Prostate gland (tissue), 2 donors: ENCODE measurements at regions not wholly inside any gene's neighbourhood (a gene's known extent, or its start where the extent isn't known, plus 50 kb on each side); places are given as distances from the start of the nearest gene placed in this dataset.

Experiments used
- DNase-seq: peaks from one replicate; pipeline ENCODE4 v3.0.0-alpha.2; 2019; ENCODE audit warnings: low spot score
- H3K27ac ChIP-seq, 2 donors: fragments of 200-600 bp; sonication (generic); 2 replicates each; pipeline ENCODE4 v1.5.1; 2017 to 2019
- H3K27me3 ChIP-seq: fragments of 200-600 bp; sonication (generic); replicated peaks from 2 replicates; pipeline ENCODE4 v1.5.1; 2019; ENCODE audit not compliant: insufficient read depth
- H3K36me3 ChIP-seq, 2 donors: fragments of 200-600 bp; sonication (generic); 1 replicate in 1 of 2; 2 replicates in 1 of 2; pipeline versions ENCODE4 v1.5.1 to v1.8.1; 2017 to 2019
- H3K4me1 ChIP-seq: fragments of 200-600 bp; sonication (generic); replicated peaks from 2 replicates; pipeline ENCODE4 v1.5.1; 2019
- H3K4me3 ChIP-seq, 2 donors: fragments of 200-600 bp; sonication (generic); 2 replicates each; pipeline ENCODE4 v1.5.1; 2017 to 2019
- H3K9me3 ChIP-seq: fragments of 200-600 bp; sonication (generic); 2 replicates; pipeline ENCODE4 v1.5.1; 2017
- CTCF ChIP-seq, 4 experiments: fragments of 200-600 bp in 2 of 4; fragments of 450-650 bp in 2 of 4; sonication (generic) in 2 of 4; IDR thresholded peaks; 1 replicate in 3 of 4; 2 replicates in 1 of 4; pipeline ENCODE4 v1.5.1; 2016 to 2019; ENCODE audit warnings: antibody characterized with exemption in 4 of 4, mild to moderate bottlenecking in 2 of 4, moderate library complexity in 2 of 4
- POLR2A ChIP-seq: fragments of 450-650 bp; IDR thresholded peaks from one replicate; pipeline ENCODE4 v1.6.1; 2016; ENCODE audit warnings: antibody characterized with exemption, mild to moderate bottlenecking
- POLR2AphosphoS5 ChIP-seq: sonication (generic); formaldehyde crosslinking; IDR thresholded peaks from one replicate; pipeline ENCODE4 v1.6.1; 2017; ENCODE audit warnings: antibody characterized with exemption
- WGBS: methylation state at CpG from one replicate; pipeline ENCODE4 v1.1.5; 2018; 5-methylcytosine and 5-hydroxymethylcytosine counted together
- intact Hi-C: fragments of 100-400 bp; cut with DNase I; formaldehyde crosslinking; loops from one replicate; pipeline ENCODE4 v1.14.2; 2022

- Histone ChIP-seq H3K27me3 (no peaks in the 10 kb centered on the region), H3K4me1 (peaks cover 12% of the 10 kb centered on the region), H3K27ac (peak overlapping the region in 1 of 2 donors; percentile 61), H3K9me3 (no peaks in the 10 kb centered on the region), H3K36me3 (no peaks in the 10 kb centered on the region), H3K4me3 (no peak overlapping the region)
- intact Hi-C loops: no loop called here
- no peak for DNase-seq
- WGBS: 95% methylated on average over 5 of the region's 5 CpGs
- no peak for TF ChIP-seq CTCF (IDR thresholded peaks at IDR 0.05)
- no peak for TF ChIP-seq POLR2AphosphoS5
- no peak for TF ChIP-seq POLR2A
Observed at GRCh38 chr1:59072583-59072947, 224.3 kb upstream of the FGGY start.

GRCh38 chr1:59074598-59074997 is 222.3 kb upstream of the FGGY start:
- Histone ChIP-seq H3K4me1 (peaks cover 12% of the 10 kb centered on the region), H3K36me3 (no peaks in the 10 kb centered on the region), H3K27me3 (no peaks in the 10 kb centered on the region), H3K27ac (no peak overlapping the region), H3K4me3 (no peak overlapping the region), H3K9me3 (no peaks in the 10 kb centered on the region)
- TF ChIP-seq CTCF (IDR thresholded peaks at IDR 0.05) (no peak), POLR2A (no peak), POLR2AphosphoS5 (no peak)
- DNase-seq: no peak
- intact Hi-C loops: no loop called here
- WGBS: 82% methylated on average over 3 of the region's 3 CpGs

- Histone ChIP-seq H3K36me3 (no peaks in the 10 kb centered on the region), H3K9me3 (no peaks in the 10 kb centered on the region), H3K27me3 (no peaks in the 10 kb centered on the region), H3K4me3 (no peak overlapping the region), H3K4me1 (peaks cover 12% of the 10 kb centered on the region), H3K27ac (no peak overlapping the region)
- DNase-seq: no peak
- intact Hi-C loops: loop anchor here (5.0 kb wide), 1 partner anchor 293 kb away; the partner anchor contains the start of gene JUN
- WGBS: 93% methylated on average over 6 of the region's 6 CpGs
- TF ChIP-seq POLR2A (no peak), CTCF (IDR thresholded peaks at IDR 0.05) (no peak), POLR2AphosphoS5 (no peak)
Observed at GRCh38 chr1:59075021-59075420, 221.9 kb upstream of the FGGY start.

- H3K27me3 ChIP-seq: no peaks in the 10 kb centered on the region
- no peak for TF ChIP-seq POLR2AphosphoS5
- peak in 3 of 4 experiments; percentile 11 to 45 (median 31) for TF ChIP-seq CTCF (IDR thresholded peaks at IDR 0.05)
- intact Hi-C loops: loop anchor here (5.0 kb wide), 1 partner anchor 294 kb away; the partner anchor contains the start of gene JUN
- no peak overlapping the region for H3K4me3 ChIP-seq
- H3K36me3 ChIP-seq: no peaks in the 10 kb centered on the region
- no peaks in the 10 kb centered on the region for H3K9me3 ChIP-seq
- no peak overlapping the region for H3K27ac ChIP-seq
- DNase-seq: no peak
- H3K4me1 ChIP-seq: peaks cover 7% of the 10 kb centered on the region
- 96% methylated on average over 1 of the region's 1 CpG for WGBS
Observed at GRCh38 chr1:59076612-59077011, 220.3 kb upstream of the FGGY start.

GRCh38 chr1:59077466-59078069 is 219.3 kb upstream of the FGGY start:
- TF ChIP-seq CTCF (IDR thresholded peaks at IDR 0.05): no peak
- no peak for TF ChIP-seq POLR2AphosphoS5
- TF ChIP-seq POLR2A: no peak
- no peak overlapping the region for H3K27ac ChIP-seq
- H3K27me3 ChIP-seq: no peaks in the 10 kb centered on the region
- WGBS: 70% methylated on average over 6 of the region's 6 CpGs
- no peaks in the 10 kb centered on the region for H3K36me3 ChIP-seq
- H3K9me3 ChIP-seq: no peaks in the 10 kb centered on the region
- DNase-seq: no peak
- no peaks in the 10 kb centered on the region for H3K4me1 ChIP-seq
- no peak overlapping the region for H3K4me3 ChIP-seq
- intact Hi-C loops: loop anchor here (5.0 kb wide), 1 partner anchor 295 kb away; the partner anchor contains the start of gene JUN
